HG02884 (cell line): ENCODE measurements at regions not wholly inside any gene's neighbourhood (a gene's known extent, or its start where the extent isn't known, plus 50 kb on each side); places are given as distances from the start of the nearest gene placed in this dataset.

Source experiments
- ATAC-seq: cut with Tn5 transposase; IDR thresholded peaks from one replicate; pipeline ENCODE4 v1.9.1; 2021; ENCODE audit warnings: mild to moderate bottlenecking, moderate library complexity; ENCODE audit not compliant: unreplicated experiment

GRCh38 chr1:106969731-106970130 lies 86.7 kb upstream of the PRMT6 start:
- ATAC-seq: no peak

- no peak for ATAC-seq
Observed at GRCh38 chr1:106972074-106972473, 84.4 kb upstream of the PRMT6 start.

GRCh38 chr1:106975944-106976343 lies 80.5 kb upstream of the PRMT6 start:
- no peak for ATAC-seq

GRCh38 chr1:106978477-106979322 lies 77.8 kb upstream of the PRMT6 start:
- no peak for ATAC-seq

- ATAC-seq: no peak
Observed at GRCh38 chr1:106979371-106979770, 77.1 kb upstream of the PRMT6 start.

GRCh38 chr1:106980121-106980520 lies 76.4 kb upstream of the PRMT6 start:
- ATAC-seq: no peak

- no peak for ATAC-seq
Observed at GRCh38 chr1:106984801-106985200, 71.7 kb upstream of the PRMT6 start.

- no peak for ATAC-seq
Observed at GRCh38 chr1:106986603-106987002, 69.9 kb upstream of the PRMT6 start.

- ATAC-seq: peak; percentile 96
Observed at GRCh38 chr1:106995970-106996369, 60.5 kb upstream of the PRMT6 start.

- no peak for ATAC-seq
Observed at GRCh38 chr1:106998431-106999002, 58.0 kb upstream of the PRMT6 start.

GRCh38 chr1:107000902-107001301 lies 55.6 kb upstream of the PRMT6 start:
- ATAC-seq: no peak

GRCh38 chr1:107003972-107004371 lies 52.5 kb upstream of the PRMT6 start:
- ATAC-seq: no peak

GRCh38 chr1:107004421-107004820 lies 52.1 kb upstream of the PRMT6 start:
- no peak for ATAC-seq
